KOPT-K1 (cell line): ENCODE measurements at regions not wholly inside any gene's neighbourhood (a gene's known extent, or its start where the extent isn't known, plus 50 kb on each side); places are given as distances from the start of the nearest gene placed in this dataset.

Experiments used
- H3K27ac ChIP-seq: fragments of 200-600 bp; sonication (generic); 2 replicates; pipeline ENCODE4 v1.5.1; 2016; ENCODE audit warnings: antibody characterized with exemption, mild to moderate bottlenecking, low read depth, low read length; ENCODE audit not compliant: poor library complexity, severe bottlenecking
- H3K36me3 ChIP-seq: fragments of 200-600 bp; sonication (generic); 2 replicates; pipeline ENCODE4 v1.5.1; 2017; ENCODE audit warnings: antibody characterized with exemption, mild to moderate bottlenecking, low read length, moderate library complexity; ENCODE audit not compliant: insufficient read depth
- H3K9me3 ChIP-seq: fragments of 200-600 bp; sonication (generic); 2 replicates; pipeline ENCODE4 v1.5.1; 2017; ENCODE audit warnings: antibody characterized with exemption, low read length, mild to moderate bottlenecking; ENCODE audit not compliant: insufficient read depth, poor library complexity, severe bottlenecking

DNA sequence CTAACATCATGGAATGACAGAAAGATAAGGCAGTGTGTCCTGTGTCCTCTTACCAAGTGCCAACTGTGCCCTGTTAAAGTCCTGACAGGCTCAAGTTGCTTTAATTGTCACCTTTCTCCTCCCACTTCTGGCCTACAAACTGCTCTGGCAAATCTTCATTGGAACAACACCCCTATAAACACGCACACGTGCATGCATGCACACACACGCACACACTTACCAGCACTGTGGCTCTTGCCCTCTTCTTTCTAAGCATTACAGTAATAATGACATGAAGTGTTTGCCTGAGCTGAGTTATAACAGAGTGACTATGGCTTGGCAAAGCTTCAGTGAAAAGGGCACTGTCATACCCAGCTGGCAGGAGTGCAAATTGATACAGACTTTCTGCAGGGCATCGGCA, 82.3 kb upstream of the SYT6 start:
- Histone ChIP-seq H3K9me3 (no peaks in the 10 kb centered on the region), H3K27ac (no peak overlapping the region), H3K36me3 (no peaks in the 10 kb centered on the region)

DNA sequence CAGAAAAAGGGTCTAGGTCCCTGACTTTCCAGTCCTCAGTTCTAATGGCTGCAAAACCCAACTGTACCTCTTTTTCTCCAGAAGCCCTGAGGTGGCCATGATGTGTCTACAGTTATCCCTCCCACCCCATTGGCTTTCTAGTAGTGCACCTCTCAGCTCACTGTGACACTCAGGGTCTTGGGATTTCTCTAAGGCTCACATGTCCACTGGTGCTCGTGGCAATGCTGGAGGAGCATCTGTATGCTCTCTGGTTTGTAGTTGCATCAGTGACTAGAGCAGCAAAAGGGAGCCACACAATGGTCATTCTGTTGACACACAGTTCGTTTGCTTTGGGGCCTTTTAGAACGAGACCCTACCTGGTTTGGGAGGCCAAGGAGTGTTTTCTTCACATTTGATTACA, 81.6 kb upstream of the SYT6 start:
- H3K27ac ChIP-seq, result no peak overlapping the region

DNA sequence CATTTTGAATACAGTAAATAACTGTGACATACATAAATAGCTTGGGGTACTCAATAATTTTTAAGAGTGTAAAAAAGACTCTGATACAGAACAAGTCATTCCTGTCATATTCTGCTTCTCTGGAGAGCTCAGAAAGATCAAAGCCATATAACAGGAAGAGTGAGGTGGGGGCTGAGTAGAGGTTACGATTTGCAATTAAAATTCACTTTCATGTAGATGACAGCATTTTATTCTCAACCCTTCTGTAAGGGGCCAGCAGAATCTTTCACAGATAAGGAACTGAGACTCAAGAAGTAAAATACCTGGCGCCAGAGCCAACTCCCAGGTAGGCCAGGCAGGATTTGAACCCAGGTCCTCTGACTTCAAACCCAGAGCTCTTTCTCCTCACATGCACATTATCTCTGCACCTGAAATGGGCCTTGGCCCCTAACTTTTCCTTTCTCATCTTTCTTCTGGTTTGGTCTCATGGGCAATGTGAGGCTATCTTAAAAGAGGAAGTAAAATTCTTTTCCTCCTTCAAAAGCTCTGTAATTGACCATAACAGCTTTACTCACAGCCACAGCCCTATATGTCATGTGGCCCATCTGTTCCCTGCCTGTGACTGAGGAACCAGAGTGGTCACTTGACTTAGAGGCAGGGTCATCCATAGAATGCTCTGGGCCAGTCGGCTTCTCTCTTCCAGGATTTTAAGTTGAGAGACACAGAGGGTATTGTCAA, 80.9 kb upstream of the SYT6 start:
- Histone ChIP-seq H3K36me3 (no peaks in the 10 kb centered on the region), H3K9me3 (no peaks in the 10 kb centered on the region), H3K27ac (no peak overlapping the region)

More for the DNA sequence above, 81.6 kb upstream of the SYT6 start:
- Histone ChIP-seq H3K9me3 (no peaks in the 10 kb centered on the region), H3K36me3 (no peaks in the 10 kb centered on the region)

DNA sequence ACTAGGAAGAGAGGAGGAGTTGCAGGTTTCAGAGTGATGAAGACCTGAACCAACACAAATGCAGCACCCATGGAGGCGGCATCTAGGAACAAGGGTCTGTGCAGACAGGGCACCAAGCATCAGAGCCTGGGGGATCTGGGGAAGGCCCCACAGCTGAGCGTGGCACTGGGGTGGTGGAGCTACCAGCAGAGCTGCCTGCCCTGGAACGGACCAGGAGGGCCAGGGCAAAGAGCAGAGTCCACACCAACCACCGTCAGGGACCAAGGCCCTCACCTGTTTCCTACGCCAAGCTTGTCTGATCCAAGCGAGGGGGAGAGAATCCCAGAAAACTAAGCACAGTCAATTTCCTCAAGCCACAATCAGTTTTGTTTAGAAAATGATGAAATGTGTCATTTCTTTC, 79.0 kb upstream of the SYT6 start:
- H3K36me3 ChIP-seq, result no peaks in the 10 kb centered on the region
- H3K9me3 ChIP-seq, result no peaks in the 10 kb centered on the region
- H3K27ac ChIP-seq, result no peak overlapping the region

DNA sequence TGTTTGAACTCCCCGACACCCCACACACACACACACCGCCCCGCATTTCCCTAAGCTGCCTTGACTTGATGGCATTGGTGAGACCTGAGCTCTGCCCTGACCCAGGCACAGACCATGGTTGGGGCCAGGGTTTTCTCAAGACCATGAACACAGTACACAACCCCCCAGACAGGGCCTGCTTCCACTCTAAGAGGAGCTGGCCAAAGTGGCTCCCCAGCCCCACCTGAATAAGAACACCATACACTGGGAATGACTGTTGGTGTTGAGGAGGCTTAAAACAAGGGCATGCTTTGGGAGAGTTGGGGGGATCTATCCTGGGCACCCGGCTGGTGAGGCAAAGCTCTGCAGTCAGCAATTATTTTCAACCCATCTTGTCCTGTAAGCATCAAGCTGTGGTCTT, 77.6 kb upstream of the SYT6 start:
- Histone ChIP-seq H3K27ac (no peak overlapping the region), H3K36me3 (no peaks in the 10 kb centered on the region), H3K9me3 (no peaks in the 10 kb centered on the region)

DNA sequence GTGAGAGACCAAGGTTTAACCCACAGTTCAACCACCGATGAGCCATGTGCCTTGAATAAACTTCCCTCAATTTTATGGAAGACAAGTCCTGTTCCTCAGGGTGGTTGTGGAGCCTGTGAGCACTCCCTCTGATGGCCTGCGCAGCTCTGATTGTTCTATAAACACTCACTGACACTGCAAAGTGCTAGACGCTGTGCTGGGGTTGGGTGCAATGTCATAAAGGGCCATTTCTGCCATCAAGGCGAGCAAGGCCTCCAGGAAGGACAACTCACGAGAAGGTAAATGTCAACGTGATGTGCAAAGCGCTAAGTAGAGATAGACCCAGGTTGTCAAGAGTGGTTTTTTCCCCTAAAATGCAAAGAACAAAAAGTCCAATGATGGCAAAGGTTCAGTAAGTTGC, 75.7 kb upstream of the SYT6 start:
- Histone ChIP-seq H3K9me3 (no peaks in the 10 kb centered on the region), H3K27ac (no peak overlapping the region), H3K36me3 (no peaks in the 10 kb centered on the region)

DNA sequence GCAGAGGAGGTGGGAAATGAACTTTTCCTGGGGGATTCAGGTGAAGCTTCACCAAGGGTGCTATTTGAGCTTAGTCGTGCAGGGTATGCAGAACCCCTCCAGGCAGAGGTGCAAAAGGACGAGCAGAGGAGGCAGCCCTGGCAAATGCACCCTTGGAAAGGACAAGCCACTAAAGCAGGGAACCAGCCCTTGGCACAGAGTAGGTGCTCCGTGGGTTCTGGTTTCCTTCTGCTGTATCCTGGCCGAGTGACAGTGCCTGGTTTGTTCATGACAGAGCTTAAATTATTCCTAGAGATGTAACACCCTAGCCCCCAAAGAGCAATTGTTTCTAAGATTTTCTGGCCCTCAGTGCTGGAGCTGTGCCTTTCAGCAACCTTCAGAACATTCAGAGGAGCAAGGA, 73.4 kb upstream of the SYT6 start:
- H3K27ac ChIP-seq, result no peak overlapping the region
- no peaks in the 10 kb centered on the region for H3K36me3 ChIP-seq
- no peaks in the 10 kb centered on the region for H3K9me3 ChIP-seq

DNA sequence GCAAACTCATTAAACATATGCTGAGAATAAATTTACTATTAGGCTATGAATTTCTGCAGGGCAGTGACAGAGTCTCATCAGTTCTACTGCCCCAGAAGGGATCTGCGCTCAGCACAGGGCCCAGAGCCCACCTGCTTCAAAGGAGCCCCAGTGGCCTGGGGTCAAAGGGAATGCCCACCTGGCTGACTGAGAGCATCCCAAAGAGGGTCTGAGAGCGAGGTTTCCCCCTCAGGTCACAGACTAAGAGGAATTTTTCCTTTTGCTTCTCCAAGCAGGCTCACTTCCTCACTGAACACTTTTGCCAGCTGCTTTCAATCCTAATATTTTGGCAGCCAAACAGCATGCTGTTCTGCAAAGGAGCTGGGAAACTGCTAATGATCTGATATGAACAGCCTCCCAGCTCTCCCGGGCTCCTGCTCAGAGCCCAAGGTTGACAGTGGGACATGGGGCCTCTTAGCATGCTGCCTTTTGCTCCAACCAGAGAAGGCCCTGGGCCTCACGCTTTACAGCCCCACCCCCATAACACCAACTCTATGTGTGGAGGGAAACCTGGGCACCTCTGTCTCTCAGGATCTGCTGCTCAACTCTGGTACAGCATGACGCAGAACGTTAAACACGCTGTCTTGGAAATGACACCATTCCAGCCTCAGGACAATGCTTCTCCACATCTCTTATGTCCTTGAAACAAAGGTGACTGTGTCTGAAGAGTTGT, 70.7 kb upstream of the SYT6 start:
- no peaks in the 10 kb centered on the region for H3K36me3 ChIP-seq
- H3K27ac ChIP-seq, result no peak overlapping the region
- no peaks in the 10 kb centered on the region for H3K9me3 ChIP-seq

DNA sequence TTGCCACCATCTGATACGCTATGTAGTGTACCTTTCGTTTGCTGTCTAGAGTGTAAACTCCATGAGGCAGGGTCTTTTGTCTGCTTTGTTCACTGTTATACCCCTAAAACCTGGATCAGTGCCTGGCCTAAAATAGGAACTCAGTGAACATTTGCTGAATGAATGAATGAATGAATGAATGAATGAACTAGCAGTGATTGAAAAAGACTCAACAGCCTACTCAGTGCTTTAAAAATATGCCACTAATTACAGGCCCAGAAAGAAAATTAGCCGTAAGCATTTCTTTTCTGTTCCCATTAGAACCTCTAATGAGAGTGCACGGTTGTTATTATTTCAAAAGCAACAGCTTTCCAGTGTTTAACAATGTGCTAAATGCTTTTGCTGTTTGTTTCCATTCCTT, 69.3 kb upstream of the SYT6 start:
- Histone ChIP-seq H3K9me3 (no peaks in the 10 kb centered on the region), H3K36me3 (no peaks in the 10 kb centered on the region), H3K27ac (no peak overlapping the region)

DNA sequence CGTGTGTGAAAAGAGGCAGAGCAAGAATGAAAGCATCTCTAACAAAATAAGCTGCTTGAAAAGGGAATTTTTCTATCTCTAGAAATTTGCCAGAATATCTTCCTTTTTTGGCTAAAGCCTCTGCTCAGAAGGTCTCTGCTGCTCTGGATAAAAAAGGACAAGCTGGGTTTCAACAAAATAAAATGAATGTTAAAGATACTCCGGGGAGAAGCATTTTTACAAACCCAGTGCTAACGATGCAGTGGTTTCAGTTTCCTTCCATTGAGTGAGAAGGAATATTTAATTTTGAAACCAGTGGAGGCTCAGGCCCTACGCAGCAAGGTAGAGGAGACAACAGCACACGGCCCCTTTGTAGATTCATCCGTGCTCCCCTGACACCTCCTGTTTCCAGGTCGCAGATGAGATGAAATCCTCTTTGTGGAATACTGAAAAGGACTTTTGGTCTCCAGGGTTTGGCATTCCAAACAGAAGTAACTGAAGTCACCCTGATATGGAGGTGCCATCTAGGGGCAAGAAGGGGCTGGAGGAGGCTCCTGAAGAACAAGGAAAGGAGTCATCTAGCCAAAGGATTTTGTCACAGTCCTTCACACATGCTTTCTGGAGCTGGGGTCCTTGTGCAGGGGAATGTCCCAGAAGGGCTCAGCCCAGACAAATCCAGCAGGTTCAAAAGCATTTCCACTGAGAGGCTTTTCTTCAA, 65.7 kb upstream of the SYT6 start:
- H3K36me3 ChIP-seq, result no peaks in the 10 kb centered on the region
- H3K27ac ChIP-seq, result no peak overlapping the region

DNA sequence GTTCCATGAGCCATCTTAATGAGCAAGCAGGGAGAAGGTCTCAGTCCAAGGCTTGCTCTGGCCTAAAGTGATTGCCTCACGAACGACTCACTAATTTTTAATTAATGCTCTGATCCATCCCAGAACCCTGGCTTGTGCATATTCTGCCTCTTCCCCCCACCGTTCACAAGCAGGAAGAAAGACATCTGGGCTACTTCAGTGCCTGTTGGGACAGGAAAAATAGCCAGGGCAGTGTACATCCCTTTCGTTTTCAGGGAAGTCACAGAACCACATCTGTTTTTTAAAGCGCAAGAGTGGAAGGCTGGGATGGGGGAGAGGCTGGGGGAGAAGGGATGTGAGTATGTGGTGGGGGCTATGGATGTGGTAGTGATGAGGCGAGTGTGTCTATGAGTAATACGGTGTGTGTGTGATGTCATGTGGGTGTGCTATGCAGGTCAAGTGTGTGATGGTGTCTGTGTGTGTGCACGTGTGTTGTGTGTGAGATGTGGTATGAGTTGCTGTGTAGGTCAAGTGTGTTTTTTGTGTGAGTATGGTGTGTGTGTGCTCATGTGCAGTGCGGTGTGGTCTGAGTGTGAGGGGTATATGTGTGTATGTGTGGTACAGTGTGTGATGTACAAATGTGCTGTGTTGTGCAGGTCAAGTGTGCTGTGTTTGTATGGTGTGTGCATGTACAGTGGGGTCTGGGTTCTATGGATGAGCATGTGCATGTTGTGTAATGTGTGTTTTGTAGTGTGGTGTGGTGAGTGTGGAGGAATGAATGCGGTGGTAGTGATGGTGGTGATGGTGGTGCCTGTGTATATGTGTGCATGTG, 64.9 kb upstream of the SYT6 start:
- H3K36me3 ChIP-seq, result no peaks in the 10 kb centered on the region
- H3K9me3 ChIP-seq, result no peaks in the 10 kb centered on the region
- H3K27ac ChIP-seq, result no peak overlapping the region

More for the DNA sequence above, 65.7 kb upstream of the SYT6 start:
- no peaks in the 10 kb centered on the region for H3K9me3 ChIP-seq

DNA sequence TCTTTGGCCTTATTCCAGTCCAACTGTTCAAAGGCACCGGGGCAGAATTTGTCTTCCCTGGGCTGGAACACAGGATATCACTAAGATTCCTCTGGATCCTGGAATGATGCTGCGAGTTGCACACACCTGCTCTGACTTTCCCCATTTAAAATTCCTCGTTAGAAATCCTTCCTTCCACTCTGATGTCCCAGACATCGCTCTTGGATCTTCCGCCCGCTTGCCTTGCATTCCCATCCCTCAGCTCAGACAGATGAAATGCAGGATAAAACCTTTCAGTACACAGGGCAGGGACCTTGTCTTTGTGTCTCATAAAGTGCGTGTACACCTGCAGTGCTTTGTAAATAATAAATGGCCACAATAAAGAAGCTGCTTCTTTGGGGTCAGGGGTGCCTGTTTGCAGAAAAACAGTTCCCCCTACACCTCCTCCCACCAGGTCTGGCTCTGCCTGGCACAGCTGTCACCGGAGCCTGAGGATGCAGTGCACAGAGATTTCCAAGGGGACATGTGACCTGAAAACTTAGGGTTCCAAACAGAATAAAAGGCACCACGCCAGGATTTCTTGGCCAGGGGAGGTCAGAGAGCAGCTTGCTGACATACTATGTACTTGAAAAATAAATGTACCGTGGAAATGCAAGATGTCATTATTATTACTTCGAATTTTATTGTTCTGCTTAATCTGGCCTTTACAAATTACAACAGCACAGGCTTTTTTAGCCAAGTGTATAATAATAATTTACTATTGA, 62.9 kb upstream of the SYT6 start:
- Histone ChIP-seq H3K27ac (no peak overlapping the region), H3K36me3 (no peaks in the 10 kb centered on the region), H3K9me3 (no peaks in the 10 kb centered on the region)

DNA sequence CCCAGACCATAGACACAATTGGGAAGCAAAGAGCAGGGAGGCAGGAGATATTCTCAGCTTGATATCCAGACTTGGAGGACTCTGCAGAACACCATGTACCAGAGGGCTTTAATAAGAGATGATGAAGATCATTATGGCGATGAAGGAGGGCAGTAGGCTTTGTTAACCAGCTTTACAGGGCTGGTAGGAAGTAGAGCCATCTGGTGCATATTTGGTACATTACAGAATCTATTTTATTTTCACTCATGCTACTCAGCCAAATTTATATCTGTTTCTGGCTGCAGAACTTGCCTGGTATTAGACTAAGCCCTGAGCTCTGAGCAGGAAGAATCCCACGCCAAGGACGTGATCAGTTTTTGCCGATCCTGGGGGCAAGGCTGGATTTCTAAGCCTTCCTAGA, 61.8 kb upstream of the SYT6 start:
- H3K27ac ChIP-seq, result no peak overlapping the region
- H3K36me3 ChIP-seq, result no peaks in the 10 kb centered on the region
- no peaks in the 10 kb centered on the region for H3K9me3 ChIP-seq

DNA sequence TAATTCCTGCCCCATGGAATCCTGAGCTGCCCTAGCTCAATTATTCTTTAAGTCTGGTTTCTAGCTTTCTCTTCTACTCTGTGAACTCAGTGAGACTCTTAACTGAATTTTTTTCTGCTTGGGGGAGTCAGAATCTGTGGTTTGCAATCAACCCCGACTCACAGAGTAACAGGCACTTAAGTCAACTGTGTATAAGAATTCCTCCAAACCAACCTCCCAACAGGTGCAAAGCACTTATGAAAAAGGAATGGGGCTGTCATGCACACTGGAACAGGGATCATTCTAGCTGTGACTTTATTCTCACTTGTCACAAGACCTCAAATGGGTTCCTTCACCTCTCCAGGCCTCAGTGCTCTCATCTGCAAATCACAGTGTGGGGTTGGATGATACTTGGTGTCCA, 60.3 kb upstream of the SYT6 start:
- H3K9me3 ChIP-seq, result no peaks in the 10 kb centered on the region
- no peak overlapping the region for H3K27ac ChIP-seq
- no peaks in the 10 kb centered on the region for H3K36me3 ChIP-seq
